Tibial artery (tissue), 4 donors: ENCODE measurements at regions not wholly inside any gene's neighbourhood (a gene's known extent, or its start where the extent isn't known, plus 50 kb on each side); places are given as distances from the start of the nearest gene placed in this dataset.

Experiments used
- DNase-seq, 2 donors: peaks; one replicate each; pipeline ENCODE4 v3.0.0-alpha.2; 2019
- H3K27ac ChIP-seq, 2 donors: fragments of 200-600 bp; sonication (generic) in 1 of 2; 1 replicate in 1 of 2; 2 replicates in 1 of 2; pipeline ENCODE4 v1.5.1; 2018 to 2019; ENCODE audit warnings: mild to moderate bottlenecking in 1 of 2
- H3K27me3 ChIP-seq, 2 donors: fragments of 200-600 bp; sonication (generic) in 1 of 2; one replicate each; pipeline versions ENCODE4 v1.5.1 to v1.6.0; 2016 to 2019
- H3K36me3 ChIP-seq, 3 donors: fragments of 200-600 bp; sonication (generic) in 2 of 3; one replicate each; pipeline ENCODE4 v1.5.1; 2016 to 2019; ENCODE audit warnings: mild to moderate bottlenecking in 2 of 3
- H3K4me1 ChIP-seq, 4 donors: fragments of 200-600 bp; sonication (generic) in 2 of 4; 1 replicate in 3 of 4; 2 replicates in 1 of 4; pipeline ENCODE4 v1.5.1; 2016 to 2019
- H3K4me3 ChIP-seq, 2 donors: fragments of 200-600 bp; sonication (generic) in 1 of 2; 1 replicate in 1 of 2; 2 replicates in 1 of 2; pipeline ENCODE4 v1.5.1; 2018 to 2019; ENCODE audit warnings: mild to moderate bottlenecking in 2 of 2
- H3K9me3 ChIP-seq, 3 donors: fragments of 200-600 bp; sonication (generic) in 1 of 3; one replicate each; pipeline ENCODE4 v1.5.1; 2016 to 2019
- intact Hi-C: fragments of 100-400 bp; cut with DNase I; formaldehyde crosslinking; loops from one replicate; pipeline ENCODE4 v1.15.0; 2023; ENCODE audit warnings: low total_unique reads
- TF ChIP-seq, protein P1 (sequence below), 2 experiments: fragments of 200-600 bp in 1 of 2; fragments of 450-650 bp in 1 of 2; IDR thresholded peaks; one replicate each; pipeline ENCODE4 v1.5.1; 2017 to 2019; ENCODE audit warnings: antibody characterized with exemption in 2 of 2, mild to moderate bottlenecking in 1 of 2, moderate library complexity in 1 of 2

DNA sequence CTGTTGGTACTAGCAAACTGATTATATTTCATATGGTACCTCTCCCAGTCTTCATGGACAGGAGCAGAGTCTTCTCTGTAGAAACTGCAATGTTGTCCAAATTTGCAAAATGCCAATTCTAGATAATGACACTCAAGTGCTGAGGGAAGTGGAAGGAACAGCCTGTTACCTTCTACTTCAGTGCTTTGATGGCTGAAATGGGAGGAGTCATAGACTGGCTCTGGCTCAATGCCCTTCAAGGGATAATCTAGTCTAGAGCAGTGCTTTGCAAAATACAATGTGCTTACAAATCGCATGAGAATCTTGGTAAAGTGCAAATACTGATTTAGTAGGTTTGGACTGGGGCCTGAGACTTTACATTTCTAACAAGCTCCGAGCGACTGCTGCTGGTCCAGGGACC, 51.7 kb upstream of the ACP3 start:
- Histone ChIP-seq H3K27ac (no peak overlapping the region), H3K27me3 (no peaks in the 10 kb centered on the region), H3K9me3 (no peaks in the 10 kb centered on the region), H3K36me3 (no peaks in the 10 kb centered on the region), H3K4me3 (no peak overlapping the region), H3K4me1 (no peaks in the 10 kb centered on the region)
- intact Hi-C loops: no loop called here
- TF ChIP-seq, protein P1, sequence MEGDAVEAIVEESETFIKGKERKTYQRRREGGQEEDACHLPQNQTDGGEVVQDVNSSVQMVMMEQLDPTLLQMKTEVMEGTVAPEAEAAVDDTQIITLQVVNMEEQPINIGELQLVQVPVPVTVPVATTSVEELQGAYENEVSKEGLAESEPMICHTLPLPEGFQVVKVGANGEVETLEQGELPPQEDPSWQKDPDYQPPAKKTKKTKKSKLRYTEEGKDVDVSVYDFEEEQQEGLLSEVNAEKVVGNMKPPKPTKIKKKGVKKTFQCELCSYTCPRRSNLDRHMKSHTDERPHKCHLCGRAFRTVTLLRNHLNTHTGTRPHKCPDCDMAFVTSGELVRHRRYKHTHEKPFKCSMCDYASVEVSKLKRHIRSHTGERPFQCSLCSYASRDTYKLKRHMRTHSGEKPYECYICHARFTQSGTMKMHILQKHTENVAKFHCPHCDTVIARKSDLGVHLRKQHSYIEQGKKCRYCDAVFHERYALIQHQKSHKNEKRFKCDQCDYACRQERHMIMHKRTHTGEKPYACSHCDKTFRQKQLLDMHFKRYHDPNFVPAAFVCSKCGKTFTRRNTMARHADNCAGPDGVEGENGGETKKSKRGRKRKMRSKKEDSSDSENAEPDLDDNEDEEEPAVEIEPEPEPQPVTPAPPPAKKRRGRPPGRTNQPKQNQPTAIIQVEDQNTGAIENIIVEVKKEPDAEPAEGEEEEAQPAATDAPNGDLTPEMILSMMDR (IDR thresholded peaks at IDR 0.05): no peak
- DNase-seq: no peak

DNA sequence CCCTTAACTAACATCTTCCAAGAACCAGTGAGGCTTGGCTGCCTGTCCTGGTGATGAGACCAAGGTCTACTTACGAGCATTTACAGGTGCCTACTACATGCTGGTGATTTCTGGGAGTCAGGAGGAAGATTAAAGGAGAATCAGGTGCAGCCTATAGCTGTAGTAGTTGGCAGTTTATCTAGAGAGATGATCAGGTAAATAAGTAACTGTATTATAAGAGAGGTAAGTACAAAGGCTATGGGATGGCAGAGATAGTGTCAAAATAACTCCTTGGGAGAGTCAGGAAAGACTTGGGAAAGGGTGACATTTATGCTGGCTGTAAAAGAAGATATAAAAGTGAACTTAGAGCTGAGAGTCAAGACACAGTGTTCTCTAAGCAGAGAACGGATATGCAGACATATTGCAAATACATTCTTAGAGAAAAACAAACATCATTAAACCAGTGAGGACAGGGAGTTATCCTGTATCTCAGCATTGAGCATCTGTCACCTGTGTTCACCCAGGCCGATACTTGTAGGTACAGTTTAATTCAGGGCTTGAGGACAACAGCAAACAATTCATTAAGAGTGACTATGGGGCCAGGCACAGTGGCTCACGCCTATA, 49.7 kb upstream of the ACP3 start:
- Histone ChIP-seq H3K4me3 (no peak overlapping the region), H3K27me3 (no peaks in the 10 kb centered on the region), H3K36me3 (no peaks in the 10 kb centered on the region), H3K9me3 (no peaks in the 10 kb centered on the region), H3K27ac (no peak overlapping the region), H3K4me1 (no peaks in the 10 kb centered on the region)
- intact Hi-C loops: no loop called here
- TF ChIP-seq, protein P1 (IDR thresholded peaks at IDR 0.05): no peak
- no peak for DNase-seq
